Erythroblast (primary cell): ENCODE measurements at regions not wholly inside any gene's neighbourhood (a gene's known extent, or its start where the extent isn't known, plus 50 kb on each side); places are given as distances from the start of the nearest gene placed in this dataset.

Source experiments
- GATA1 ChIP-seq: IDR thresholded peaks from 2 replicates; pipeline ENCODE4 v1.6.1; 2011; ENCODE audit warnings: low read depth, mild to moderate bottlenecking, control low read depth, low read length, moderate library complexity
- POLR2A ChIP-seq: IDR thresholded peaks from 2 replicates; pipeline ENCODE4 v1.6.1; 2011; ENCODE audit warnings: mild to moderate bottlenecking, low read length

DNA sequence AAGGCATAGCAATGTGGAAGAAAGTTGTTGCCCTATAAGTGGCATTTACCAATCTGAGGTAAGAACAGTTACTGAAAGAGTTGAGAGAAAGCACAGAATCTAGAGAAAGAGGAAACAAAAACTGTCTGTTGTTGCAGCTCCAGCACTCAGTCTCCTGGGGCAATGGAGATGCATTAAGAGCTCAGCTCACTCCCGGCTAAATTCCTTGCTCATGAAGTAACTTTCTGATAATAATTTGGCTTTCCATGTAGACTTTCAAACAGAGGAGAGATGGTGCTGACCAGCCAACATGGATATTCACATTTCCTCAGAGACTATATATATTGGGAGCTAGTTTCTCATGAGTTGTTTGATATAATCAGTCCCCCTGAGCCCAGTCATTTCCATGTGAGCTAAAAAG lies 135.3 kb downstream of the GDAP2 start:
- no peak for TF ChIP-seq POLR2A
- no peak for TF ChIP-seq GATA1
